DND-41 (cell line): ENCODE measurements at regions not wholly inside any gene's neighbourhood (a gene's known extent, or its start where the extent isn't known, plus 50 kb on each side); places are given as distances from the start of the nearest gene placed in this dataset.

ENCODE experiments used
- EZH2 ChIP-seq: IDR thresholded peaks from 3 replicates; pipeline ENCODE4 v1.6.1; 2012; ENCODE audit warnings: borderline replicate concordance, low read depth, mild to moderate bottlenecking, moderate library complexity, low read length, inconsistent platforms; ENCODE audit not compliant: severe bottlenecking
- TF ChIP-seq, protein P1 (sequence below): IDR thresholded peaks from 2 replicates; pipeline ENCODE4 v1.5.1; 2012; ENCODE audit warnings: borderline replicate concordance, low read length, moderate library complexity, mild to moderate bottlenecking; ENCODE audit not compliant: poor library complexity, severe bottlenecking; ENCODE audit errors: extremely low read depth

DNA sequence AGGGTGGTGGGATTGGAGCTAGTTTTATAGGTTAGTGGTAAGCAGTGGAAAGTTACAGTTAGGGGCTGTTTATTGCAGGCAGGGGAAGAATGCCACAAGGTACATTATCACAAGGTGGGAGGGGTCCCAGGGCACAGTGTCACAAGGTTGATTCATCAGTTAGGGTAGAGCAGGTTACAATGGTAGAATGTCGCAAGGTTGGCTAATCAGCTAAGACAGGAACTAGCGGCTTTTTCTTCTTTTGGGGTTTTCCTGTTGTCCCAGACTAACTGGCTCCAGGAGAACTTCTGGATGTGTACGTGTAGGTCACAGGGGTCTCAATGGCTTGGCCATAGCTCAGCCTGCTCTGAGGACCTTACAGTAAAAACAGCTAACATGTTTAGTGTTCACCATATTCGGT, 1221.1 kb downstream of the SLITRK1 start:
- TF ChIP-seq, protein P1, sequence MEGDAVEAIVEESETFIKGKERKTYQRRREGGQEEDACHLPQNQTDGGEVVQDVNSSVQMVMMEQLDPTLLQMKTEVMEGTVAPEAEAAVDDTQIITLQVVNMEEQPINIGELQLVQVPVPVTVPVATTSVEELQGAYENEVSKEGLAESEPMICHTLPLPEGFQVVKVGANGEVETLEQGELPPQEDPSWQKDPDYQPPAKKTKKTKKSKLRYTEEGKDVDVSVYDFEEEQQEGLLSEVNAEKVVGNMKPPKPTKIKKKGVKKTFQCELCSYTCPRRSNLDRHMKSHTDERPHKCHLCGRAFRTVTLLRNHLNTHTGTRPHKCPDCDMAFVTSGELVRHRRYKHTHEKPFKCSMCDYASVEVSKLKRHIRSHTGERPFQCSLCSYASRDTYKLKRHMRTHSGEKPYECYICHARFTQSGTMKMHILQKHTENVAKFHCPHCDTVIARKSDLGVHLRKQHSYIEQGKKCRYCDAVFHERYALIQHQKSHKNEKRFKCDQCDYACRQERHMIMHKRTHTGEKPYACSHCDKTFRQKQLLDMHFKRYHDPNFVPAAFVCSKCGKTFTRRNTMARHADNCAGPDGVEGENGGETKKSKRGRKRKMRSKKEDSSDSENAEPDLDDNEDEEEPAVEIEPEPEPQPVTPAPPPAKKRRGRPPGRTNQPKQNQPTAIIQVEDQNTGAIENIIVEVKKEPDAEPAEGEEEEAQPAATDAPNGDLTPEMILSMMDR, result no peak
- TF ChIP-seq EZH2, result no peak
